Nephron progenitor cell (in vitro differentiated cells): ENCODE measurements at regions not wholly inside any gene's neighbourhood (a gene's known extent, or its start where the extent isn't known, plus 50 kb on each side); places are given as distances from the start of the nearest gene placed in this dataset.

ENCODE experiments used
- DNase-seq: peaks from one replicate; pipeline ENCODE4 v3.0.0; 2021
- H3K27ac Mint-ChIP-seq: 2 replicates; pipeline ENCODE4 v1.8.0; 2021; ENCODE audit warnings: mild to moderate bottlenecking, moderate library complexity, mixed read lengths
- H3K27me3 Mint-ChIP-seq: 2 replicates; pipeline ENCODE4 v1.8.0; 2021; ENCODE audit warnings: mild to moderate bottlenecking, low read depth, mixed read lengths; ENCODE audit not compliant: poor library complexity
- H3K36me3 Mint-ChIP-seq: 2 replicates; pipeline ENCODE4 v1.8.0; 2021; ENCODE audit warnings: low read depth, mixed read lengths
- H3K4me1 Mint-ChIP-seq: 2 replicates; pipeline ENCODE4 v1.8.0; 2021; ENCODE audit warnings: mixed read lengths
- H3K4me3 Mint-ChIP-seq: 2 replicates; pipeline ENCODE4 v1.8.0; 2021; ENCODE audit warnings: mild to moderate bottlenecking, moderate library complexity, mixed read lengths
- H3K9me3 Mint-ChIP-seq: 2 replicates; pipeline ENCODE4 v1.8.0; 2021; ENCODE audit warnings: mild to moderate bottlenecking, moderate library complexity, mixed read lengths
- TF ChIP-seq, protein P1 (sequence below): fragments of 200-600 bp; sonication (generic); IDR thresholded peaks from 2 replicates; pipeline ENCODE4 v1.5.0; 2021; ENCODE audit warnings: antibody characterized with exemption

DNA sequence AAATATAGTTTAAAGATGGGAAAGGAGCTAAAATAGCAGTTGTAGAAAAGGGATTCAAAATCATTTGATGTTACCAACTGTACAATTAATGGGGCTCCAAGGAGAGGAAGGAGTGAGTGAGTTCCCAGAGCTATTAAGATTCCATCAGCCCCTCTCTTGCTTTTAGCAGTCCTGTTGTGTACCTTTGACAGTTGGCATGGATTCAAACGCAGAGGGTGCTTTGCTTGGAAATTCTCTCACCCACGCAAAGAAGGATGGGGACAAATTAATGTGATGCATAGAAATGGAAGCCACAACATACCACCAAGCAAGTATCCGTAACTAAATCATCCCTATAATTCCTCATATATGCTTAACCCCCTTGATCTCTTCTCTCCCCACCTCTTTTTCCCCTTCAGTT is 461.3 kb downstream of the EBF1 start:
- no peak for DNase-seq
- H3K4me1 Mint-ChIP-seq: peaks cover 38% of the 10 kb centered on the region
- H3K27me3 Mint-ChIP-seq: peaks cover 4% of the 10 kb centered on the region
- peaks cover 4% of the 10 kb centered on the region for H3K9me3 Mint-ChIP-seq
- H3K4me3 Mint-ChIP-seq: no peak overlapping the region
- TF ChIP-seq, protein P1, sequence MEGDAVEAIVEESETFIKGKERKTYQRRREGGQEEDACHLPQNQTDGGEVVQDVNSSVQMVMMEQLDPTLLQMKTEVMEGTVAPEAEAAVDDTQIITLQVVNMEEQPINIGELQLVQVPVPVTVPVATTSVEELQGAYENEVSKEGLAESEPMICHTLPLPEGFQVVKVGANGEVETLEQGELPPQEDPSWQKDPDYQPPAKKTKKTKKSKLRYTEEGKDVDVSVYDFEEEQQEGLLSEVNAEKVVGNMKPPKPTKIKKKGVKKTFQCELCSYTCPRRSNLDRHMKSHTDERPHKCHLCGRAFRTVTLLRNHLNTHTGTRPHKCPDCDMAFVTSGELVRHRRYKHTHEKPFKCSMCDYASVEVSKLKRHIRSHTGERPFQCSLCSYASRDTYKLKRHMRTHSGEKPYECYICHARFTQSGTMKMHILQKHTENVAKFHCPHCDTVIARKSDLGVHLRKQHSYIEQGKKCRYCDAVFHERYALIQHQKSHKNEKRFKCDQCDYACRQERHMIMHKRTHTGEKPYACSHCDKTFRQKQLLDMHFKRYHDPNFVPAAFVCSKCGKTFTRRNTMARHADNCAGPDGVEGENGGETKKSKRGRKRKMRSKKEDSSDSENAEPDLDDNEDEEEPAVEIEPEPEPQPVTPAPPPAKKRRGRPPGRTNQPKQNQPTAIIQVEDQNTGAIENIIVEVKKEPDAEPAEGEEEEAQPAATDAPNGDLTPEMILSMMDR: no peak
- H3K27ac Mint-ChIP-seq: no peak overlapping the region
- no peaks in the 10 kb centered on the region for H3K36me3 Mint-ChIP-seq

DNA sequence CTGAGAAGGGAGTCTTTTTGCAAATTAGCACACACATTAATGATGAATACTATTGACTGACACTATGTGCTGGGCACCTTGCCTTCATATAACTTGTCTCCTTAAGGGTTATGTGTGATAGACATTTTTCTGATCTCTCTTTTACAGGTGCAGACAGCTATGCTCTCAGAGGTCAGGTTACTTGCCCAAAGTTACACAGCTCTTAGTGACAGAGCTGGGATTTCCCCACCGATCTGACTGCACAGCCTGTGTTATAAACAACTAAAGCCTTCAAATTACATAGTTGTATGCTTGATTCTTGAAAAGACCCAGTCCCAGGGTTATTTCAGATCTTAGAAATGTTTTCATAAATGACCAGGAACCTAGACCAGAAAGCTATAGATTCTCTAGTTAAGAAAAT is 462.7 kb downstream of the EBF1 start:
- Mint-ChIP-seq H3K27ac (no peak overlapping the region), H3K27me3 (peaks cover 4% of the 10 kb centered on the region), H3K36me3 (no peaks in the 10 kb centered on the region), H3K9me3 (peaks cover 4% of the 10 kb centered on the region), H3K4me1 (peaks cover 38% of the 10 kb centered on the region), H3K4me3 (no peak overlapping the region)
- TF ChIP-seq, protein P1: no peak
- DNase-seq: no peak

DNA sequence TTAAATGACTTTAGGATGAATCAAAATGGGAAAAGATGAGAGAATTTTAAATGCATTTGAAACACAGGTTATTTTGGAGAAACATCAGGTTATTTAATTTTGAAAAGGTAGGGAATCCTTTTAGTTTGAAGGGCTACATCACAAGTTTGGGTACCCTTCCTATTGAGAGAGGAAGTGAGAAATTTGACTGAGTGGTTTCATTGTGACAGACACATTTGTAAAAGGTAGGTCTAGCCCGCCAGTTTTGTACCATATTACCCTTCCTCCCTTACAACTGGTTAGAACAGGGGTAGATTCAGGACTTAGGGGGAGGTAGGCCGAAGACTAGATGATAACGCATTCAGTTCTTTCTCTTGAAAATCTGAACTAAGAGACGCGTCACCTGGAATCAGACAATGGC is 464.2 kb downstream of the EBF1 start:
- Mint-ChIP-seq H3K36me3 (no peaks in the 10 kb centered on the region), H3K9me3 (peaks cover under 1% of the 10 kb centered on the region), H3K4me1 (peaks cover 38% of the 10 kb centered on the region), H3K27me3 (peaks cover 4% of the 10 kb centered on the region), H3K27ac (no peak overlapping the region), H3K4me3 (no peak overlapping the region)
- DNase-seq: no peak
- TF ChIP-seq, protein P1: no peak

DNA sequence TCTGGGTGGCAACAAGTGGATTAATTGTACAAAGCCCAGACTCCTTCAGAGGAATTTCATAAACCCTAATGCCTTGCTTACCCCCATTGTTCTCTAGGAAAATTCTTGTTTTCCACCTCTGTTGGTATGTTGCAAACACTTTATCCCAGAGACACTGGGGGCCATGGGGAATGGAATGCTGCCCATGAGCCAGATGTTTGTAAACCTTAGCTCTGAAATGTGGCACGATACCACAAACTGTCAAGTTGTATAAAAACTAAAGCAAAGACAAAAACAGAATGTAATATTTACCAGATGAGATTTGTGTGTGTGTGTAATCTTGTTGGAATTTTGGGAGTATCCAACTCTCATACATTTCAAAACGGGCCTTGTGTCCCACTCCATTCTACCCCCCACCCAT is 465.0 kb downstream of the EBF1 start:
- Mint-ChIP-seq H3K9me3 (no peaks in the 10 kb centered on the region), H3K4me1 (peaks cover 38% of the 10 kb centered on the region), H3K27me3 (peaks cover 4% of the 10 kb centered on the region), H3K4me3 (no peak overlapping the region), H3K36me3 (no peaks in the 10 kb centered on the region), H3K27ac (no peak overlapping the region)
- TF ChIP-seq, protein P1: no peak
- no peak for DNase-seq

DNA sequence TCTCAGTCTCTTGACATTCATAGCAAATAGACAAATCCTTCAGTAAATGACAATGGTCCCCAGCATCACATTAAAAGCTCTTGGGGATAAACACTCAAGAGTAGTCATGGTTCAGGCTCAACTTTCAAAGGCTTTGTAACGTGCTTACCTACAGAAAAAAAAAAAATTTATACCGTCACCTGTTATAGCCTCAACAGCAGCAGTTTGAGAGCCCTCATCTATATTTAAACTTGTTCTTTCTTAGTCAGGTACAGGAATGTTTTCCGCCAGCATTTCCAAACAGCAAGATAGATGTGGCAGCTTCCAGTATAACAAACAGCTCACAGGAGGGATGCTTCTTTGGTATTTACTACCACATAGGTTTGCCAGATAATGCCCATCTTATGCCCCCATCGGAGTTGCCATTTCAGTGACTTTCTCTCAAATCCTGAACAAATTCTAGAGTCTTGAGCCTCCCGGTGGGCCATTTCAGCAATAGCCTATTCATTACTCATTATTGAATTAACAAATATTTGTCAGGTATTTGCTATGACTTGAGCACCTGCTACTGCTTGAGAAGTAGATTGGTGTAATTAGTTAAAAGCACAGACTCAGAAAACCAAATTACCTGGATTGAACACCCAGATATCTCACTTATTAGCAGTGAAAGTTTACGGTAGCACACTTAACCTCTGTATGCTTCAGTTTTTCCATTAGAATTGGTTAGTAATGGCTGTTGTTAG is 470.0 kb downstream of the EBF1 start:
- no peaks in the 10 kb centered on the region for H3K9me3 Mint-ChIP-seq
- TF ChIP-seq, protein P1: no peak
- H3K4me1 Mint-ChIP-seq: no peaks in the 10 kb centered on the region
- DNase-seq: no peak
- H3K27me3 Mint-ChIP-seq: peaks cover 4% of the 10 kb centered on the region
- H3K27ac Mint-ChIP-seq: no peak overlapping the region
- no peak overlapping the region for H3K4me3 Mint-ChIP-seq
- no peaks in the 10 kb centered on the region for H3K36me3 Mint-ChIP-seq

DNA sequence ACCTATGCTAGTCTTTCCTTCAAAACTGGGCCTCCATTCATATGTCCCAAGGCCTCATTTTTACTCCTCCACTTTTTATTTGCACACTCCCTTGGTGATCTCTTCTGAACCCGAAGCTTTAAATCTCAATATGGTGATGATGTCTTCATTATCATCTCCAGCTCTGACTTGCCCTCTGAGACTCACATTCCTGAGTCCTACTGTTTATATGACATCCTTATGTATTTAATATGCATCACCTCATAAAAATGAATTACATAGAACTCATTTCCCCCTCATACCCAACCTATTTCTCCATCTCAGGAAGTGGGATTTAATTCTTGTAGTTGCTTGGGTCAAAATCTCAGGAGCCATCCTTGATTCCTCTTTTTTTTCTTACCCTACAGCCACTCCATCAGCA is 473.0 kb downstream of the EBF1 start:
- no peaks in the 10 kb centered on the region for H3K9me3 Mint-ChIP-seq
- TF ChIP-seq, protein P1: no peak
- H3K27ac Mint-ChIP-seq: no peak overlapping the region
- H3K36me3 Mint-ChIP-seq: no peaks in the 10 kb centered on the region
- H3K4me1 Mint-ChIP-seq: peaks cover 3% of the 10 kb centered on the region
- no peak for DNase-seq
- H3K4me3 Mint-ChIP-seq: no peak overlapping the region
- H3K27me3 Mint-ChIP-seq: peaks cover 7% of the 10 kb centered on the region
